Fibroblast of lung (primary cell): ENCODE measurements at regions not wholly inside any gene's neighbourhood (a gene's known extent, or its start where the extent isn't known, plus 50 kb on each side); places are given as distances from the start of the nearest gene placed in this dataset.
A peak's percentile ranks its signal among the peaks of the same experiment; 100 is the strongest.

Experiments
- DNase-seq, 2 donors: peaks; one replicate each; pipeline versions ENCODE4 v3.0.0 to v3.0.0-alpha.2; 2010; ENCODE audit warnings: low read depth in 2 of 2
- H2AFZ ChIP-seq: 2 replicates; pipeline ENCODE4 v1.5.1; 2012; ENCODE audit warnings: low read length, control low read depth, inconsistent platforms
- H3K27ac ChIP-seq: 2 replicates; pipeline ENCODE4 v1.5.1; 2011; ENCODE audit warnings: low read length, control low read depth; ENCODE audit not compliant: insufficient read depth
- H3K27me3 ChIP-seq: 2 replicates; pipeline ENCODE4 v1.5.1; 2011; ENCODE audit warnings: mild to moderate bottlenecking, low read length; ENCODE audit not compliant: control insufficient read depth, insufficient read depth
- H3K36me3 ChIP-seq: 2 replicates; pipeline ENCODE4 v1.5.1; 2011; ENCODE audit warnings: low read length; ENCODE audit not compliant: control insufficient read depth, insufficient read depth
- H3K4me1 ChIP-seq: 2 replicates; pipeline ENCODE4 v1.5.1; 2011; ENCODE audit warnings: low read length; ENCODE audit not compliant: control insufficient read depth, insufficient read depth; ENCODE audit errors: extremely low read depth
- H3K4me2 ChIP-seq: 2 replicates; pipeline ENCODE4 v1.5.1; 2011; ENCODE audit warnings: low read length, control low read depth; ENCODE audit not compliant: insufficient read depth; ENCODE audit errors: extremely low read depth
- H3K4me3 ChIP-seq, 4 experiments: fragments of 200-600 bp in 1 of 4; sonication (generic) in 1 of 4; replicated peaks in 1 of 4; 2 replicates each; pipeline ENCODE4 v1.5.1; 2011 to 2016; ENCODE audit warnings: low read length in 4 of 4, low read depth in 3 of 4, mild to moderate bottlenecking in 3 of 4, control low read depth in 2 of 4, inconsistent platforms in 1 of 4, mixed read lengths in 1 of 4; ENCODE audit not compliant: insufficient read depth in 1 of 4; ENCODE audit errors: control extremely low read depth in 1 of 4
- H3K79me2 ChIP-seq: 2 replicates; pipeline ENCODE4 v1.5.1; 2012; ENCODE audit warnings: mild to moderate bottlenecking, low read length, inconsistent platforms; ENCODE audit not compliant: control insufficient read depth, insufficient read depth
- H3K9ac ChIP-seq: 2 replicates; pipeline ENCODE4 v1.5.1; 2011; ENCODE audit warnings: mild to moderate bottlenecking, low read length, control low read depth; ENCODE audit not compliant: insufficient read depth
- H3K9me3 ChIP-seq: 2 replicates; pipeline ENCODE4 v1.5.1; 2012; ENCODE audit warnings: low read depth, low read length; ENCODE audit not compliant: control insufficient read depth, insufficient read depth
- H4K20me1 ChIP-seq: 2 replicates; pipeline ENCODE4 v1.5.1; 2011; ENCODE audit warnings: low read length; ENCODE audit not compliant: control insufficient read depth, insufficient read depth; ENCODE audit errors: extremely low read depth
- EZH2 ChIP-seq: IDR thresholded peaks from 2 replicates; pipeline ENCODE4 v1.5.1; 2012; ENCODE audit warnings: low read length, control low read depth, mild to moderate bottlenecking; ENCODE audit errors: missing control alignments
- TF ChIP-seq, protein P1 (sequence below), 2 donors: IDR thresholded peaks in 1 of 2; conservative IDR thresholded peaks in 1 of 2; 1 replicate in 1 of 2; 2 replicates in 1 of 2; pipeline ENCODE4 v1.5.1; 2011 to 2012; ENCODE audit warnings: low read length in 2 of 2, control low read depth in 1 of 2, inconsistent platforms in 1 of 2, low read depth in 1 of 2, mild to moderate bottlenecking in 1 of 2

DNA sequence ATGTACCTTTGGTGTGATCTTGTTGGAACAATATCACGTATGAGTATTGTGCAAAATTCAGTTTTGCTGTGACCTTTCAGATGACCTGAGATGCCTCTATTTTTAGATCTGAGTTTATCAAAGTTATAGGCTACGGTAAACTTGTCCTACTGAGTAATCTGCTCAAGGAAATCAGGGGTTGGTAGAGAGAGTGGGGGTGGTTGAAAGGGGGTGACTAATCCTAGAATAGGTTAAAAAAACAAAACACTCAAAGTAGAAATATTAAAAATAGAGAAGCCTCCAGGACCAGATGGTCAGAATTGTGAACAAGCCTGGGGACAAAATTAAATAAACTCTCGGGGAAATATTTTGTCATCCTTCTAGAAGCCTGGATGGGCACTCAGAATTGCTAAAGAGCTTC, 59.9 kb upstream of the C11orf87 start:
- Histone ChIP-seq H4K20me1 (no peaks in the 10 kb centered on the region), H3K79me2 (no peaks in the 10 kb centered on the region), H3K9ac (no peak overlapping the region), H3K36me3 (no peaks in the 10 kb centered on the region), H3K4me3 (no peak overlapping the region), H3K4me1 (no peaks in the 10 kb centered on the region), H3K4me2 (no peak overlapping the region), H3K27ac (no peak overlapping the region), H3K9me3 (no peaks in the 10 kb centered on the region), H3K27me3 (no peaks in the 10 kb centered on the region), H2AFZ (no peak overlapping the region)
- no peak for TF ChIP-seq EZH2
- TF ChIP-seq, protein P1, sequence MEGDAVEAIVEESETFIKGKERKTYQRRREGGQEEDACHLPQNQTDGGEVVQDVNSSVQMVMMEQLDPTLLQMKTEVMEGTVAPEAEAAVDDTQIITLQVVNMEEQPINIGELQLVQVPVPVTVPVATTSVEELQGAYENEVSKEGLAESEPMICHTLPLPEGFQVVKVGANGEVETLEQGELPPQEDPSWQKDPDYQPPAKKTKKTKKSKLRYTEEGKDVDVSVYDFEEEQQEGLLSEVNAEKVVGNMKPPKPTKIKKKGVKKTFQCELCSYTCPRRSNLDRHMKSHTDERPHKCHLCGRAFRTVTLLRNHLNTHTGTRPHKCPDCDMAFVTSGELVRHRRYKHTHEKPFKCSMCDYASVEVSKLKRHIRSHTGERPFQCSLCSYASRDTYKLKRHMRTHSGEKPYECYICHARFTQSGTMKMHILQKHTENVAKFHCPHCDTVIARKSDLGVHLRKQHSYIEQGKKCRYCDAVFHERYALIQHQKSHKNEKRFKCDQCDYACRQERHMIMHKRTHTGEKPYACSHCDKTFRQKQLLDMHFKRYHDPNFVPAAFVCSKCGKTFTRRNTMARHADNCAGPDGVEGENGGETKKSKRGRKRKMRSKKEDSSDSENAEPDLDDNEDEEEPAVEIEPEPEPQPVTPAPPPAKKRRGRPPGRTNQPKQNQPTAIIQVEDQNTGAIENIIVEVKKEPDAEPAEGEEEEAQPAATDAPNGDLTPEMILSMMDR (conservative IDR thresholded peaks at IDR 0.05 in 1 of 2, IDR thresholded peaks at IDR 0.05 in 1 of 2; ENCODE audit: low read depth in 1 of 2, low read length in 2 of 2) = no peak
- peak in 1 of 2 donors; percentile 58 for DNase-seq

DNA sequence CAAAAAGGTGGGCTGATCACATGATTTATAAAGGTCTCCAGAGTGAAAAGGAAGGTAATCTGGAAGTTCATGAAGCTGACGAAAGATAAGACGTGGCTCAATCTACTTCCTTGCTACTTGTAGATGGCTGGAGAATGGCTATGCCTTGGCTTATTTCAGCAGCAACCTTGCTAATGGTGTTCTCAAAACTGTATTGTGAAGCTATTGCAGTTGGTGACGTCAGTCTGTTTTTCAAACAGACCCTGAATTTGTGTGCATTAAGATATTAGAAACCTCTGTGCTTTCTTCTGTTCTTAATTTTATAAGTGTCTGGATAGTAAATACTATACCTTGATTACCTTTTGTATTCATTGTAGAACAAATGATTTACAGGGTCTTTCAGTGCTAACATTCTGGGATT, 58.3 kb upstream of the C11orf87 start:
- no peak overlapping the region for H2AFZ ChIP-seq
- no peaks in the 10 kb centered on the region for H3K4me1 ChIP-seq
- H3K9ac ChIP-seq = no peak overlapping the region
- H3K27me3 ChIP-seq = no peaks in the 10 kb centered on the region
- DNase-seq = no peak
- H3K4me2 ChIP-seq = no peak overlapping the region
- no peak for TF ChIP-seq EZH2
- TF ChIP-seq, protein P1 (conservative IDR thresholded peaks at IDR 0.05 in 1 of 2, IDR thresholded peaks at IDR 0.05 in 1 of 2; ENCODE audit: low read depth in 1 of 2, low read length in 2 of 2) = no peak
- no peaks in the 10 kb centered on the region for H4K20me1 ChIP-seq
- no peaks in the 10 kb centered on the region for H3K79me2 ChIP-seq
- H3K9me3 ChIP-seq = no peaks in the 10 kb centered on the region
- H3K36me3 ChIP-seq = no peaks in the 10 kb centered on the region
- no peak overlapping the region for H3K4me3 ChIP-seq
- no peak overlapping the region for H3K27ac ChIP-seq

DNA sequence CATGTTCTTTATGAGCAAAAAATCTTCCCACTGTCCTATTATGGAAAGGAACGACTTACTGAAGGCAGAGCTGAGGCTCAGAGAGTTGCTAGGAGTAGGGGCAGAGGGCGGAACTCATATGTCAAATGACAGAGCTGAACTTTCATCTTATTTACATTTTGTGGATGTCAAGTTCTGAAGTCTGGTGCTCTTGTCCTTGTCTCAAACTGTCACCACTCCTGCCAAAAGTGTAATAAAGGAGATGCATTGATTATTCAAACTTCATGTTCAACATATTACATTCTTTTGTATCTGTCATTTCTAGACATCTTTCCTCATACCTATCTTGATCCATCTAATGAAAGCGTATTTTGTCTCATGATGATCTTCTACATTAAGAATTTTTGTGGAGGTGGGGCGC, 57.1 kb upstream of the C11orf87 start:
- no peak overlapping the region for H2AFZ ChIP-seq
- no peak overlapping the region for H3K4me3 ChIP-seq
- no peak overlapping the region for H3K27ac ChIP-seq
- H3K9me3 ChIP-seq = no peaks in the 10 kb centered on the region
- TF ChIP-seq, protein P1 (conservative IDR thresholded peaks at IDR 0.05 in 1 of 2, IDR thresholded peaks at IDR 0.05 in 1 of 2; ENCODE audit: low read depth in 1 of 2, low read length in 2 of 2) = no peak
- no peak for TF ChIP-seq EZH2
- no peaks in the 10 kb centered on the region for H3K4me1 ChIP-seq
- no peak overlapping the region for H3K4me2 ChIP-seq
- no peak overlapping the region for H3K9ac ChIP-seq
- no peaks in the 10 kb centered on the region for H3K27me3 ChIP-seq
- H3K36me3 ChIP-seq = no peaks in the 10 kb centered on the region
- no peaks in the 10 kb centered on the region for H3K79me2 ChIP-seq
- no peak for DNase-seq
- H4K20me1 ChIP-seq = no peaks in the 10 kb centered on the region
